IPS-15b (cell line): ENCODE measurements at regions not wholly inside any gene's neighbourhood (a gene's known extent, or its start where the extent isn't known, plus 50 kb on each side); places are given as distances from the start of the nearest gene placed in this dataset.

ENCODE experiments used
- H3K27me3 ChIP-seq: one replicate; pipeline ENCODE4 v1.6.1; 2013; ENCODE audit warnings: low read length; ENCODE audit not compliant: control insufficient read depth, insufficient read depth
- H3K36me3 ChIP-seq: one replicate; pipeline ENCODE4 v1.6.1; 2013; ENCODE audit warnings: low read length; ENCODE audit not compliant: control insufficient read depth, insufficient read depth
- H3K4me1 ChIP-seq: one replicate; pipeline ENCODE4 v1.6.1; 2013; ENCODE audit warnings: mild to moderate bottlenecking, low read length; ENCODE audit not compliant: control insufficient read depth, insufficient read depth
- H3K4me3 ChIP-seq: one replicate; pipeline ENCODE4 v1.5.1; 2013; ENCODE audit warnings: low read depth, low read length
- H3K9ac ChIP-seq: one replicate; pipeline ENCODE4 v1.6.1; 2013; ENCODE audit warnings: low read depth, mild to moderate bottlenecking, low read length
- H3K9me3 ChIP-seq: one replicate; pipeline ENCODE4 v1.6.1; 2013; ENCODE audit warnings: mild to moderate bottlenecking, low read length; ENCODE audit not compliant: control insufficient read depth, insufficient read depth

- no peaks in the 10 kb centered on the region for H3K27me3 ChIP-seq
- peaks cover 13% of the 10 kb centered on the region for H3K4me1 ChIP-seq
- no peak overlapping the region for H3K9ac ChIP-seq
- H3K36me3 ChIP-seq: no peaks in the 10 kb centered on the region
- no peaks in the 10 kb centered on the region for H3K9me3 ChIP-seq
- H3K4me3 ChIP-seq: no peak overlapping the region
Measured at GRCh38 chr7:16204953-16205352, 216.4 kb downstream of the CRPPA start.

DNA sequence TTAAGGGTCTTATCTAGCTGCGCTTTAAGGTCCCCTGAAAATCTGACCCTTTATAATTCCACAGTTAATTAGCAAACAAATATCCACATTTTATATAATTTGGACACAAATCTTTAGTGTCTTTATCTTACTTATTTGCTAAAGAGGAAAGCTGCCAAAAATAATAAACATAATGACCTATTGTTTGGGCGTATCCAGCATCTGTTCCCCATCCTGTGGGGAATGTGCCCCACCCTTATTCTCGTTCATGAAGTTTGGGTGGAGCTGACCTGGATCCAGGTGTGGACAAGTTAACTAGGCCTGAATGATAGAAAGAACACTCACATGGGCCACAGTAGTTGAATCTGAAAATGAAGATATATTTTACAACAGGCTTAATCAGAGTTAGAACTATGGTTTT is 218.3 kb downstream of the CRPPA start:
- Histone ChIP-seq H3K4me1 (peaks cover 13% of the 10 kb centered on the region), H3K27me3 (no peaks in the 10 kb centered on the region)

GRCh38 chr7:16202303-16202702 is 219.0 kb downstream of the CRPPA start:
- H3K9ac ChIP-seq: no peak overlapping the region
- H3K4me3 ChIP-seq: no peak overlapping the region
- H3K9me3 ChIP-seq: no peaks in the 10 kb centered on the region
- H3K27me3 ChIP-seq: no peaks in the 10 kb centered on the region
- H3K36me3 ChIP-seq: no peaks in the 10 kb centered on the region
- peaks cover 13% of the 10 kb centered on the region for H3K4me1 ChIP-seq

More for the DNA sequence above, 218.3 kb downstream of the CRPPA start:
- Histone ChIP-seq H3K4me3 (no peak overlapping the region), H3K9ac (no peak overlapping the region), H3K9me3 (no peaks in the 10 kb centered on the region), H3K36me3 (no peaks in the 10 kb centered on the region)

GRCh38 chr7:16200591-16200990 is 220.7 kb downstream of the CRPPA start:
- H3K9ac ChIP-seq: no peak overlapping the region

DNA sequence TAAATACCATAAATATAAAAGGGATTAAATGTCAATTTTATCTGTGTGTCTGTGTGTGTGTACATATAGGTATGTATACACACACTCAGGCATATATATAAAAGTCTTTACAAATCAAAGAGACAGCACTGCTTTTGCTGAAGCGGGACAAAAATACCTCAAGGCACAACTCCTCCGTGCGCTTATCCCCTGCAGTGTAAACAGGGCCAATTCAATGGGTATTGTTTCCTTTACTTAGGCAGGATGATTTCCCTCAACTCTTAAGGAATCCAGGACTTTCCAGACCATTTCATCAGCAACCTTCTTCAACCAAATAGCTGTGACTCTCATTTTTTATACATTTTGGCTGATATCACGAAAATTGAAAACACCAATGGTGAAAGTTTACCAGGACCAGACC is 227.7 kb downstream of the CRPPA start:
- no peaks in the 10 kb centered on the region for H3K27me3 ChIP-seq
- no peak overlapping the region for H3K4me3 ChIP-seq
- no peaks in the 10 kb centered on the region for H3K36me3 ChIP-seq
- no peaks in the 10 kb centered on the region for H3K9me3 ChIP-seq
- peaks cover 7% of the 10 kb centered on the region for H3K4me1 ChIP-seq
- no peak overlapping the region for H3K9ac ChIP-seq

More at GRCh38 chr7:16200591-16200990, 220.7 kb downstream of the CRPPA start:
- Histone ChIP-seq H3K36me3 (no peaks in the 10 kb centered on the region), H3K4me3 (no peak overlapping the region), H3K27me3 (no peaks in the 10 kb centered on the region), H3K4me1 (peaks cover 12% of the 10 kb centered on the region), H3K9me3 (no peaks in the 10 kb centered on the region)

DNA sequence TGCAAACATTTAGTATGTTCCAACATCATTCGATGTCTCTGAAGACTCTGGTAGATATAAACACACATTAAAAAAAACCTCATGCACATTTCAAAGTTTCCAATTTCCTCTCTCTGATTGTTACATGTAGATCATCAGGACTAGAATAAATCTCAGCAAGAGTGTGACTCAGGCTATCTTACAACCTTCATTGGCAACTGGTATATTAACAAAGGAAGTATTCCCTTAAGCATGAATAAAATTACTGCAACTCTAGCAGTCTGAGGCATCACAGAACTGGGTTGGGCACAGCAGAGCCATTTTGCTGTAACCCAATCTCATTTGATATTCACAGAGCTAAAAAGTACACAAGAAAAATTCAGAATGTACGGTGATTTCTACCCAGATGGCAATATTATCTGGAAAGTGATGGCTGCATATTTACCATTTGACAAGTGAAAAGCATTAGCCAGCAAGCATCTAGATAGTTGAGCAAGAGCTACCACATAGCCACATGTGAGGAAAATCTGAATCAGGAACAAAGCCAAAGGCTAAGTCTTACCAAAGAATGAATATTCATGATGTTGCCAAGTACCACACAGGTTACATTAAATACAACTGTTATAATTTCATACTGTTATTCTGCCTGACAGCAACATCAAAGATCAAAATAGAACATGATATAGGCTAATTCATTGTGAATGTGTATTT is 232.2 kb downstream of the CRPPA start:
- no peaks in the 10 kb centered on the region for H3K9me3 ChIP-seq
- no peaks in the 10 kb centered on the region for H3K36me3 ChIP-seq
- no peak overlapping the region for H3K4me3 ChIP-seq
- H3K4me1 ChIP-seq: peaks cover 4% of the 10 kb centered on the region
- no peak overlapping the region for H3K9ac ChIP-seq
- H3K27me3 ChIP-seq: no peaks in the 10 kb centered on the region

- no peak overlapping the region for H3K4me3 ChIP-seq
- H3K4me1 ChIP-seq: no peaks in the 10 kb centered on the region
- H3K9ac ChIP-seq: no peak overlapping the region
- H3K27me3 ChIP-seq: no peaks in the 10 kb centered on the region
- no peaks in the 10 kb centered on the region for H3K9me3 ChIP-seq
- H3K36me3 ChIP-seq: no peaks in the 10 kb centered on the region
Measured at GRCh38 chr7:16187131-16187530, 234.2 kb downstream of the CRPPA start.

DNA sequence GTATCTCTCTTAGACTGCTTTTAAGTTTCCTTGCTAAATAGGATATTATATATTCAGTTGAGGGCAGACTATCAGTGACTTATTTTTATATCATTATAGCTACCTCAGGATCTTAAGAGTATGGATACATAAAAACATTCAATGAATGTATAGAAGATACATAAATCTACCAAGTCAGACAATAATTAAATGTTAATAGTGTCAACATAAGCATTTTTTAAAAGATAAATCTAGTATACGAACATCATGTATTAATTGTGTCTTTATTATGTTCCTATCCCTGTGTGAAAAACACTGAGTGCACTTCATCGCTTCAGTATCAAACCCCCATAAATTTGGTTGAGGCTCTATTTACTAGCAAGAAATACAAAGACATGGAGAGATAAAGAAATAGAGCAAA is 242.8 kb downstream of the CRPPA start:
- Histone ChIP-seq H3K4me3 (no peak overlapping the region), H3K9me3 (no peaks in the 10 kb centered on the region), H3K27me3 (no peaks in the 10 kb centered on the region), H3K9ac (no peak overlapping the region), H3K4me1 (no peaks in the 10 kb centered on the region), H3K36me3 (no peaks in the 10 kb centered on the region)

- H3K9me3 ChIP-seq: no peaks in the 10 kb centered on the region
- no peaks in the 10 kb centered on the region for H3K4me1 ChIP-seq
- H3K27me3 ChIP-seq: no peaks in the 10 kb centered on the region
- H3K36me3 ChIP-seq: no peaks in the 10 kb centered on the region
- no peak overlapping the region for H3K4me3 ChIP-seq
- no peak overlapping the region for H3K9ac ChIP-seq
Measured at GRCh38 chr7:16178092-16178491, 243.2 kb downstream of the CRPPA start.

GRCh38 chr7:16174253-16174652 is 247.1 kb downstream of the CRPPA start:
- no peak overlapping the region for H3K9ac ChIP-seq
- H3K27me3 ChIP-seq: no peaks in the 10 kb centered on the region
- no peaks in the 10 kb centered on the region for H3K9me3 ChIP-seq
- H3K4me3 ChIP-seq: no peak overlapping the region
- no peaks in the 10 kb centered on the region for H3K4me1 ChIP-seq
- no peaks in the 10 kb centered on the region for H3K36me3 ChIP-seq

GRCh38 chr7:16172366-16172765 is 249.0 kb downstream of the CRPPA start:
- H3K4me1 ChIP-seq: no peaks in the 10 kb centered on the region
- H3K27me3 ChIP-seq: no peaks in the 10 kb centered on the region
- H3K9me3 ChIP-seq: no peaks in the 10 kb centered on the region
- H3K4me3 ChIP-seq: no peak overlapping the region
- no peak overlapping the region for H3K9ac ChIP-seq
- H3K36me3 ChIP-seq: no peaks in the 10 kb centered on the region

- Histone ChIP-seq H3K36me3 (no peaks in the 10 kb centered on the region), H3K4me3 (no peak overlapping the region), H3K9ac (no peak overlapping the region), H3K4me1 (no peaks in the 10 kb centered on the region), H3K27me3 (no peaks in the 10 kb centered on the region), H3K9me3 (no peaks in the 10 kb centered on the region)
Measured at GRCh38 chr7:16171928-16172327, 249.4 kb downstream of the CRPPA start.
